HCT116 (cell line): ENCODE measurements at regions not wholly inside any gene's neighbourhood (a gene's known extent, or its start where the extent isn't known, plus 50 kb on each side); places are given as distances from the start of the nearest gene placed in this dataset.
"Not testable (repeated sequence)": the region's sequence is repeated elsewhere in the genome, so short reads cannot be mapped to it uniquely, and the experiment has no call there.

ENCODE experiments used
- EZH2 ChIP-seq: fragments of 200-600 bp; sonication (generic); IDR thresholded peaks from 2 replicates; pipeline ENCODE4 v1.6.1; 2017; ENCODE audit warnings: antibody characterized with exemption, mixed run types
- POLR2A ChIP-seq: IDR thresholded peaks from 2 replicates; pipeline ENCODE4 v1.7.0; 2011; ENCODE audit warnings: borderline replicate concordance; ENCODE audit not compliant: insufficient read depth, insufficient read length; ENCODE audit errors: extremely low read depth
- POLR2AphosphoS5 ChIP-seq: IDR thresholded peaks from 2 replicates; pipeline ENCODE4 v1.6.1; 2011; ENCODE audit warnings: mild to moderate bottlenecking, low read depth, low read length, moderate library complexity
- TF ChIP-seq, protein P1 (sequence below): IDR thresholded peaks from 2 replicates; pipeline ENCODE4 v1.6.1; 2012
- TF ChIP-seq, protein P2 (sequence below), 3 experiments: fragments of 200-600 bp in 1 of 3; sonication (generic) in 1 of 3; IDR thresholded peaks in 2 of 3; conservative IDR thresholded peaks in 1 of 3; 2 replicates each; pipeline ENCODE4 v1.5.1; 2012 to 2017; ENCODE audit warnings: low read depth in 2 of 3, low read length in 2 of 3, antibody characterized with exemption in 1 of 3, borderline replicate concordance in 1 of 3, control low read depth in 1 of 3, mild to moderate bottlenecking in 1 of 3, mixed read lengths in 1 of 3, mixed run types in 1 of 3, moderate library complexity in 1 of 3; ENCODE audit not compliant: insufficient read depth in 1 of 3
- TF ChIP-seq, protein P3 (sequence below): IDR thresholded peaks from 2 replicates; pipeline ENCODE4 v1.6.1; 2012; ENCODE audit warnings: low read depth

DNA sequence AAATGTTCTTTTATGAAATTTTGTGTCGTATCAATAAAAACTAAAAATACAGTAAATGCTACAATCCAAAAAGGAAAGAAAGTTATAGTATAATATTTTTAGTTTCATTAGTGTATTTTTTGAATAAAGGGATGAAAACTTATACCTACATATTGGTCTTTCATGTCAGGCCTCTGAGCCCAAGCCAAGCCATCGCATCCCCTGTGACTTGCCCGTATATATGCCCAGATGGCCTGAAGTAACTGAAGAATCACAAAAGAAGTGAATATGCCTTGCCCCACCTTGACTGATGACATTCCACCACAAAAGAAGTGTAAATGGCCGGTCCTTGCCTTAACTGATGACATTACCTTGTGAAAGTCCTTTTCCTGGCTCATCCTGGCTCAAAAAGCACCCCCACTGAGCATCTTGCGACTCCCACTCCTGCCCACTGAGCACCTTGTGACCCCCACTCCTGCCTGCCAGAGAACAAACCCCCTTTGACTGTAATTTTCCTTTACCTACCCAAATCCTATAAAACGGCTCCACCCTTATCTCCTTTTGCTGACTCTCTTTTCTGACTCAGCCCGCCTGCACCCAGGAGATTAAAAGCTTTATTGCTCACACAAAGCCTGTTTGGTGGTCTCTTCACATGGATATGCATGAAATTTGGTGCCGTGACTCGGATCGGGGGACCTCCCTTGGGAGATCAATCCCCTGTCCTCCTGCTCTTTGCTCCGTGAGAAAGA is 108.2 kb upstream of the PELI1 start:
- TF ChIP-seq, protein P1, sequence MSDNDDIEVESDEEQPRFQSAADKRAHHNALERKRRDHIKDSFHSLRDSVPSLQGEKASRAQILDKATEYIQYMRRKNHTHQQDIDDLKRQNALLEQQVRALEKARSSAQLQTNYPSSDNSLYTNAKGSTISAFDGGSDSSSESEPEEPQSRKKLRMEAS: not testable (repeated sequence)
- TF ChIP-seq, protein P2, sequence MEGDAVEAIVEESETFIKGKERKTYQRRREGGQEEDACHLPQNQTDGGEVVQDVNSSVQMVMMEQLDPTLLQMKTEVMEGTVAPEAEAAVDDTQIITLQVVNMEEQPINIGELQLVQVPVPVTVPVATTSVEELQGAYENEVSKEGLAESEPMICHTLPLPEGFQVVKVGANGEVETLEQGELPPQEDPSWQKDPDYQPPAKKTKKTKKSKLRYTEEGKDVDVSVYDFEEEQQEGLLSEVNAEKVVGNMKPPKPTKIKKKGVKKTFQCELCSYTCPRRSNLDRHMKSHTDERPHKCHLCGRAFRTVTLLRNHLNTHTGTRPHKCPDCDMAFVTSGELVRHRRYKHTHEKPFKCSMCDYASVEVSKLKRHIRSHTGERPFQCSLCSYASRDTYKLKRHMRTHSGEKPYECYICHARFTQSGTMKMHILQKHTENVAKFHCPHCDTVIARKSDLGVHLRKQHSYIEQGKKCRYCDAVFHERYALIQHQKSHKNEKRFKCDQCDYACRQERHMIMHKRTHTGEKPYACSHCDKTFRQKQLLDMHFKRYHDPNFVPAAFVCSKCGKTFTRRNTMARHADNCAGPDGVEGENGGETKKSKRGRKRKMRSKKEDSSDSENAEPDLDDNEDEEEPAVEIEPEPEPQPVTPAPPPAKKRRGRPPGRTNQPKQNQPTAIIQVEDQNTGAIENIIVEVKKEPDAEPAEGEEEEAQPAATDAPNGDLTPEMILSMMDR (IDR thresholded peaks at IDR 0.05 in 2 of 3, conservative IDR thresholded peaks at IDR 0.05 in 1 of 3; ENCODE audit: borderline replicate concordance in 1 of 3, insufficient read depth in 1 of 3, low read depth in 2 of 3, low read length in 2 of 3): not testable (repeated sequence)
- not testable (repeated sequence) for TF ChIP-seq POLR2AphosphoS5, EZH2, POLR2A
- TF ChIP-seq, protein P3, sequence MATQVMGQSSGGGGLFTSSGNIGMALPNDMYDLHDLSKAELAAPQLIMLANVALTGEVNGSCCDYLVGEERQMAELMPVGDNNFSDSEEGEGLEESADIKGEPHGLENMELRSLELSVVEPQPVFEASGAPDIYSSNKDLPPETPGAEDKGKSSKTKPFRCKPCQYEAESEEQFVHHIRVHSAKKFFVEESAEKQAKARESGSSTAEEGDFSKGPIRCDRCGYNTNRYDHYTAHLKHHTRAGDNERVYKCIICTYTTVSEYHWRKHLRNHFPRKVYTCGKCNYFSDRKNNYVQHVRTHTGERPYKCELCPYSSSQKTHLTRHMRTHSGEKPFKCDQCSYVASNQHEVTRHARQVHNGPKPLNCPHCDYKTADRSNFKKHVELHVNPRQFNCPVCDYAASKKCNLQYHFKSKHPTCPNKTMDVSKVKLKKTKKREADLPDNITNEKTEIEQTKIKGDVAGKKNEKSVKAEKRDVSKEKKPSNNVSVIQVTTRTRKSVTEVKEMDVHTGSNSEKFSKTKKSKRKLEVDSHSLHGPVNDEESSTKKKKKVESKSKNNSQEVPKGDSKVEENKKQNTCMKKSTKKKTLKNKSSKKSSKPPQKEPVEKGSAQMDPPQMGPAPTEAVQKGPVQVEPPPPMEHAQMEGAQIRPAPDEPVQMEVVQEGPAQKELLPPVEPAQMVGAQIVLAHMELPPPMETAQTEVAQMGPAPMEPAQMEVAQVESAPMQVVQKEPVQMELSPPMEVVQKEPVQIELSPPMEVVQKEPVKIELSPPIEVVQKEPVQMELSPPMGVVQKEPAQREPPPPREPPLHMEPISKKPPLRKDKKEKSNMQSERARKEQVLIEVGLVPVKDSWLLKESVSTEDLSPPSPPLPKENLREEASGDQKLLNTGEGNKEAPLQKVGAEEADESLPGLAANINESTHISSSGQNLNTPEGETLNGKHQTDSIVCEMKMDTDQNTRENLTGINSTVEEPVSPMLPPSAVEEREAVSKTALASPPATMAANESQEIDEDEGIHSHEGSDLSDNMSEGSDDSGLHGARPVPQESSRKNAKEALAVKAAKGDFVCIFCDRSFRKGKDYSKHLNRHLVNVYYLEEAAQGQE: not testable (repeated sequence)
